ENCODE measurements at regions not wholly inside any gene's neighbourhood (a gene's known extent, or its start where the extent isn't known, plus 50 kb on each side); places are given as distances from the start of the nearest gene placed in this dataset.

GRCh38 chr6:147869869-147870268, 361.4 kb downstream of the SAMD5 start:
- no peak for DNase-seq (ENCODE audit: low read depth in 1 of 2, low spot score in 1 of 2)
- no peak overlapping the region for H3K27ac ChIP-seq (replicated peaks)
- H3K4me3 ChIP-seq (replicated peaks; ENCODE audit: insufficient read depth, low read length): no peak overlapping the region
- H3K27me3 ChIP-seq (ENCODE audit: insufficient read depth, poor library complexity, severe bottlenecking): no peaks in the 10 kb centered on the region
- no peak for TF ChIP-seq POLR2AphosphoS5 (IDR thresholded peaks at IDR 0.05; ENCODE audit: low read depth)
- no peak for TF ChIP-seq REST (IDR thresholded peaks at IDR 0.05; ENCODE audit: insufficient replicate concordance, low read depth)
- no peak for TF ChIP-seq GABPA (IDR thresholded peaks at IDR 0.05; ENCODE audit: low read depth)
- no peak for TF ChIP-seq SPI1 (IDR thresholded peaks at IDR 0.05; ENCODE audit: borderline replicate concordance, low read depth)
- TF ChIP-seq, protein P1, sequence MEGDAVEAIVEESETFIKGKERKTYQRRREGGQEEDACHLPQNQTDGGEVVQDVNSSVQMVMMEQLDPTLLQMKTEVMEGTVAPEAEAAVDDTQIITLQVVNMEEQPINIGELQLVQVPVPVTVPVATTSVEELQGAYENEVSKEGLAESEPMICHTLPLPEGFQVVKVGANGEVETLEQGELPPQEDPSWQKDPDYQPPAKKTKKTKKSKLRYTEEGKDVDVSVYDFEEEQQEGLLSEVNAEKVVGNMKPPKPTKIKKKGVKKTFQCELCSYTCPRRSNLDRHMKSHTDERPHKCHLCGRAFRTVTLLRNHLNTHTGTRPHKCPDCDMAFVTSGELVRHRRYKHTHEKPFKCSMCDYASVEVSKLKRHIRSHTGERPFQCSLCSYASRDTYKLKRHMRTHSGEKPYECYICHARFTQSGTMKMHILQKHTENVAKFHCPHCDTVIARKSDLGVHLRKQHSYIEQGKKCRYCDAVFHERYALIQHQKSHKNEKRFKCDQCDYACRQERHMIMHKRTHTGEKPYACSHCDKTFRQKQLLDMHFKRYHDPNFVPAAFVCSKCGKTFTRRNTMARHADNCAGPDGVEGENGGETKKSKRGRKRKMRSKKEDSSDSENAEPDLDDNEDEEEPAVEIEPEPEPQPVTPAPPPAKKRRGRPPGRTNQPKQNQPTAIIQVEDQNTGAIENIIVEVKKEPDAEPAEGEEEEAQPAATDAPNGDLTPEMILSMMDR (IDR thresholded peaks at IDR 0.05; ENCODE audit: insufficient read depth, low read length): no peak

DNA sequence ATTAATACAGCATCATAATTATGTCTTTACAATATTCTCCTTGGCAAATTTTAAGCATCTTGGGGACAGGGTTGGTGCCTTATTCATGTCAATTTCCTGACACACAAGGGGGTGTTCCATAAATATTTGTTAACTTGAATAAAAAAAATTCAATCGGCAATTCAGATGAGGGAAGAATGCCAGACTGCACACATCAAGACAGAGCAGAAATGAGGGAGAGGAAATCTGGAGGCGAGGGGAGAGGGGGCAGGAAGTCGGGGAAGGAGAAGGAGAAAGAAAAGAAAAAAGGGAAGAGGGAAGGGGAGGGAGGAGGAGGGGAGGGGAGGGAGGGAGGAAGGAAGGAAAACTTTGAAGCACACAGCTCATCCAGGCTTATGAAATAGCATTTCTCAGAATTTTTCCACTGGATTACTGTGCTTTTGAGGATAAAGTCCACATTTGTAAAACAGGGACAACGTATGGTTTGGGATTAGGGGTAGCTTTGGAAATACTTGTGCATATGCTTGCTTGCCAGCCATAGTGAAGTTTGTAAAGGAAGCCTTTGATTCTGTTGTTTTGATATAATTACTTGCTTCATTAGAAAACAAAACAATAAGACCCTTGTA, 362.1 kb downstream of the SAMD5 start:
- Histone ChIP-seq H3K27me3 (ENCODE audit: insufficient read depth, poor library complexity, severe bottlenecking) (no peaks in the 10 kb centered on the region), H3K4me3 (replicated peaks; ENCODE audit: insufficient read depth, low read length) (no peak overlapping the region), H3K27ac (replicated peaks) (no peak overlapping the region)
- DNase-seq (ENCODE audit: low read depth in 1 of 2, low spot score in 1 of 2): no peak
- TF ChIP-seq, protein P1 (IDR thresholded peaks at IDR 0.05; ENCODE audit: insufficient read depth, low read length): no peak
- TF ChIP-seq POLR2AphosphoS5 (IDR thresholded peaks at IDR 0.05; ENCODE audit: low read depth) (no peak), SPI1 (IDR thresholded peaks at IDR 0.05; ENCODE audit: borderline replicate concordance, low read depth) (no peak), GABPA (IDR thresholded peaks at IDR 0.05; ENCODE audit: low read depth) (no peak), REST (IDR thresholded peaks at IDR 0.05; ENCODE audit: insufficient replicate concordance, low read depth) (no peak)

- no peak overlapping the region for H3K4me3 ChIP-seq (replicated peaks; ENCODE audit: insufficient read depth, low read length)
- no peaks in the 10 kb centered on the region for H3K27me3 ChIP-seq (ENCODE audit: insufficient read depth, poor library complexity, severe bottlenecking)
- DNase-seq (ENCODE audit: low read depth in 1 of 2, low spot score in 1 of 2): no peak
- TF ChIP-seq, protein P1 (IDR thresholded peaks at IDR 0.05; ENCODE audit: insufficient read depth, low read length): no peak
- TF ChIP-seq REST (IDR thresholded peaks at IDR 0.05; ENCODE audit: insufficient replicate concordance, low read depth): no peak
- no peak for TF ChIP-seq POLR2AphosphoS5 (IDR thresholded peaks at IDR 0.05; ENCODE audit: low read depth)
- TF ChIP-seq SPI1 (IDR thresholded peaks at IDR 0.05; ENCODE audit: borderline replicate concordance, low read depth): no peak
- TF ChIP-seq GABPA (IDR thresholded peaks at IDR 0.05; ENCODE audit: low read depth): no peak
- H3K27ac ChIP-seq (replicated peaks): no peak overlapping the region
Measured at GRCh38 chr6:147872002-147872401, 363.5 kb downstream of the SAMD5 start.

Data from HL-60 (cell line).